Gastroesophageal sphincter (tissue), 3 donors: ENCODE measurements at regions not wholly inside any gene's neighbourhood (a gene's known extent, or its start where the extent isn't known, plus 50 kb on each side); places are given as distances from the start of the nearest gene placed in this dataset.

Experiments
- CTCF ChIP-seq, 4 experiments: fragments of 200-600 bp in 2 of 4; fragments of 450-650 bp in 2 of 4; sonication (generic) in 1 of 4; IDR thresholded peaks; one replicate each; pipeline ENCODE4 v1.5.1; 2017 to 2019; ENCODE audit warnings: antibody characterized with exemption in 4 of 4, mild to moderate bottlenecking in 2 of 4, moderate library complexity in 2 of 4
- POLR2A ChIP-seq, 2 donors: fragments of 450-650 bp; IDR thresholded peaks; one replicate each; pipeline ENCODE4 v1.6.1; 2017; ENCODE audit warnings: antibody characterized with exemption in 2 of 2, mild to moderate bottlenecking in 2 of 2, moderate library complexity in 1 of 2
- POLR2AphosphoS5 ChIP-seq: sonication (generic); formaldehyde crosslinking; IDR thresholded peaks from one replicate; pipeline ENCODE4 v1.6.1; 2017; ENCODE audit warnings: antibody characterized with exemption

GRCh38 chr16:65509172-65509571 lies 387.3 kb upstream of the CDH11 start:
- TF ChIP-seq CTCF (IDR thresholded peaks at IDR 0.05) (no peak), POLR2AphosphoS5 (no peak), POLR2A (IDR thresholded peaks at IDR 0.05) (no peak)
